Mucosa of stomach (tissue), 1 donor: ENCODE measurements at regions not wholly inside any gene's neighbourhood (a gene's known extent, or its start where the extent isn't known, plus 50 kb on each side); places are given as distances from the start of the nearest gene placed in this dataset.
"Not testable (repeated sequence)": the region's sequence is repeated elsewhere in the genome, so short reads cannot be mapped to it uniquely, and the experiment has no call there.

Experiments used
- H3K27me3 ChIP-seq: one replicate; pipeline ENCODE4 v1.7.0; 2013; ENCODE audit warnings: mild to moderate bottlenecking, low read length; ENCODE audit not compliant: control insufficient read depth, insufficient read depth
- H3K36me3 ChIP-seq: one replicate; pipeline ENCODE4 v1.7.0; 2013; ENCODE audit warnings: low read length; ENCODE audit not compliant: control insufficient read depth, insufficient read depth
- H3K4me1 ChIP-seq: one replicate; pipeline ENCODE4 v1.7.0; 2013; ENCODE audit warnings: mild to moderate bottlenecking, low read length; ENCODE audit not compliant: control insufficient read depth, insufficient read depth
- H3K4me3 ChIP-seq: one replicate; pipeline ENCODE4 v1.7.0; 2013; ENCODE audit warnings: low read length
- H3K9ac ChIP-seq: one replicate; pipeline ENCODE4 v1.7.0; 2013; ENCODE audit warnings: mild to moderate bottlenecking, low read length, moderate library complexity
- H3K9me3 ChIP-seq: one replicate; pipeline ENCODE4 v1.7.0; 2013; ENCODE audit warnings: mild to moderate bottlenecking, low read length, moderate library complexity; ENCODE audit not compliant: control insufficient read depth
- donor health status: Pancreatic carcinoma.

DNA sequence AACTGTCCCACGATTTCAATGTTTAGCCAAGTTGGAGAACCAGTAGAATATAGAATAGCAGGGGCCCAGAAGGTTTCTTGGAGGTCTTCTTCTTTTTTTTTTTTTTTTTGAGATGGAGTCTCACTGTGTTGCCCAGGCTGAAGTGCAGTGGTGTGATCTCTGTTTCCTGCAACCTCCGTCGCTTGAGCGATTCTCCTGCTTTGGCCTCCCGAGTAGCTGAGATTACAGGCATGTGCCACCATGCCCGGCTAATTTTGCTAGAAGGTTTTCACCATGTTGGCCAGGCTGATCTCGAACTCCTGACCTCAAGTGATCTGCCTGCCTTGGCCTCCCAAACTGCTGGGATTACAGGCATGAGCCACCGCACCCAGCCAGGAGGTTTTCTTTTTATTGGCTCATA is 84.3 kb downstream of the MYCN start:
- H3K36me3 ChIP-seq, H3K9me3 ChIP-seq, H3K9ac ChIP-seq, H3K4me3 ChIP-seq, H3K27me3 ChIP-seq: not testable (repeated sequence)
- peaks cover 13% of the 10 kb centered on the region for H3K4me1 ChIP-seq

DNA sequence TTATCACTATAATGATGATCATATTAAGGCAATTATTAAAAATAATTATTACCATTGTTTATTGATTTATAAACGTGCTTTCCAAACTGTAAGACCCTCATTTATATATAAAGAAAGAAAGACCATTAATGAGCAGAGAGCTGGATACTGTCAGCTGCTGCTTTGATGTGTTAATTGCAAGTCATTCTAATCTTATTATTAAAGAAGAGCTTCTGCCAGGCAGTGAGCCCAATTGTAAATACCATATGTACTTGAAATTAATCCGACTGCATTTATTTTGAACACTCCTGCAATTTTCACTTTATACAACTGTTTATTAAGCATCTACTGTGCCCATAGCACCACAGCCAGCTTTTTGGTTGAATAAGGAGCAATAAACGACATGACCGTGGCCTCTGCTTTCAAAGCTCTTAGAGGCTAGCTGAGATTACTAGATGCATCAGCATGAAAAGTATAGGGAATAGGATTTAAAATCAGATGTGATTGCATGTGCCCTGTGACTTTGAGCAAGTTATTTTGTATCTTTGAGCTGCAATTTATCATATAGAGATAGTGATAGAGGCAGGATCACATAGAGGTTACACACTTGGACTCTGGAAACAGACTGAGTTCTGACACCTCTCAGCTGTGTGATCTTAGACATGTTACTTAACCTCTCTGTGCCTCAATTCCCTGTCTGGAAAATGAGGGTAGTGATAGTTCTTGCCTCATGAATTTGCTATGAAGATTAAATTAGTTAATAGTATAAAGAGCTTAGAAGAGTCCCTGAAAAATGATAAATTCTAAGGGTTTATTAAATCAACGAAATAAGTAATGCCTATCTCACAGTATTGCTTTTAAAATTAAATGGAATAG is 83.4 kb downstream of the MYCN start:
- Histone ChIP-seq H3K9ac (no peak overlapping the region), H3K9me3 (no peaks in the 10 kb centered on the region), H3K4me1 (peaks cover 13% of the 10 kb centered on the region), H3K4me3 (no peak overlapping the region), H3K36me3 (no peaks in the 10 kb centered on the region), H3K27me3 (no peaks in the 10 kb centered on the region)

DNA sequence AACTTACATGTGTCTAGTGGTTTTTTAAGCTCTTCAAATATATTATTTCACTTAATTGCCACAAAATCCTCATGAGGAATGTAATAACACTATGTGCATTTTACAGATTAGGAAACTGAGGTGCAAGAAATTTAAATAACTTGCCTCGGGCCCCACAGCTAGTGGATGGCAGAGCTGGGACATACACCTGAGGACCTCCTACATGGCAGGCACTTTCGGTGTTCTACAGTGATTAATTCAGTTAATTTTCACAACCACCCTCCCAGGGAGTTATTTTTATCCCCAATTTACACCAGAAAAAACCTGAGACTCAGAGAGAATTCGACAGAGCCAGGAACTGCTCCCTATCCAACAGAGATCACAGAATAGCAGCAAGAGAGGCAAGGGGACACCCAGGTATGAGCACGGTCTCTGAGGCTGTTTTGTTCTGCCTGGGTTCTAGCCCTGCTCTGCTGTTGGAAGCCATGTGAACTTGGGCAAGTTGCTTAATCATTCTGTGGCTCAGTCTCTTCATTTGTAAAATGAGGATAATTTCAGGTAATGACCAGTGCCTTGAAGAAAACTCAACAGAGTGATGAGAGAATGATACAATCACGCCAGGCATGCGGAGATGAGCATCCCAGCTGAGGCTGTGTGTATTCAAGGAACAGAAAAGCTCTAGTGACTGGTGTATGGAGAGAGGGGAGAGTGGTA is 82.3 kb downstream of the MYCN start:
- Histone ChIP-seq H3K9me3 (no peaks in the 10 kb centered on the region), H3K4me1 (peaks cover 13% of the 10 kb centered on the region), H3K9ac (no peak overlapping the region), H3K4me3 (no peak overlapping the region), H3K36me3 (no peaks in the 10 kb centered on the region), H3K27me3 (no peaks in the 10 kb centered on the region)

DNA sequence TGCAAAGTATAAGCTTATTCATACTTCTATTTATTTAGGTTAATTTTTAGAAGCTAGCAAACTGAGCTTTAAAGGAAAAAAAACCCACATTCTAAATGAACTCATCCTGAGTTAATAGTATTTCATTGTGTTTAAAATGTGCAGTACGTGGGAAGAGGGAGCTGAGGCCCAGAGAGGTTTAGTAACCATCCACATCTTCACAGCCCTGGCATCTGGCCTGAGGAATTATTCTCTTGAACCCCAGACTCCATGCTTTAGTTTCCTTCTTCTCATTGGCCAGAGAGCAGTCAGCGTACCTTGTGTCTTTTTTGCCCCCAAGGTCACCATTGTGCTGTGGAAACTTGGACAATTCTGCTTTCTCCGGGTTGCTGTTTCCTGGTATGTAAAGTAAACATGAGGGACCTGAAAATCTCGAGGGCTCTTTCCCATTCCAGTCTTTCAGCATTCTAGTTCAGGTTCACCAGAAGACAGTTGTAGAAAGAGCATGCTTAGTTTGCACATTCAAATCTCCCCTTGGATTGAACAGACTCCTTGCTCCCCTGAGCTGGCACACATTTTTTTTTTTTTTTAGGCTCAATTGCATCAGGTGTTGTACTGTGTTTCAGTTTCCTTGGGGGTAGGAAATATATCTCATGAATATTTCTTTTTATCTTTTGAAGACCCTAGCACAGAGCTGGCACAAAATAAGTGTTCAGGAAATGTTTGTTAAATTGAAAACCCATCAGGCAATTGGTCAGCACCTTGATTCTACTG is 81.4 kb downstream of the MYCN start:
- H3K4me3 ChIP-seq = no peak overlapping the region
- H3K4me1 ChIP-seq = peaks cover 10% of the 10 kb centered on the region
- H3K9me3 ChIP-seq = no peaks in the 10 kb centered on the region
- H3K27me3 ChIP-seq = no peaks in the 10 kb centered on the region
- no peak overlapping the region for H3K9ac ChIP-seq
- H3K36me3 ChIP-seq = no peaks in the 10 kb centered on the region

DNA sequence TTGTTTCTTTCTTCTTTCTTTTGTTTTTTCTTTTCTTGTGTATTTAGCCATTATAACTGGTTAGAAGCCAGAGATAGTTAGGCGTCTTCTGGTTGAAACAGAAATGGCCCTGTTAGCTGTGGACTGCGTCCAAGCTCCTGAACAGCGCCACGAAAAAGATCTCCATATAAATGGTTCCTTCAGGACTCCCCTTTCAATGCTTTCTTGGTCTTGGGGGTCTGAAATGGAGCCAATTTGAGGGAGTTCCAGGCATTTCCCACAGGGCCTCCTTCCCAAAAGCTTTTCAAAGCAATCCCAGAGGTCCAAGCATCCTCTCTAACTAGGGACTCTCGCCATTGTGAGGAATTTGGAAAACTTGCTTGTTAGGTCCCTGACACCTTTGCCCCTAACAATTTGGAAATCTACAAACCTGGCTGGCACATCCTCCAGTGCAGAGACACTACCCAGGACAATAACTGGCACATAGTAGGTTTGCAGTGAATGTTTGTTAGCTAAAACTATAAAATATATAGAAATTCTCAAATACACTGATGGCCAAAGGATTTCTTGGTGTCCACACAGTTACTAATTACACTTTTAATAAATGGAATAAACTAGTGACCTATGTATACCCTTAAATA is 80.1 kb downstream of the MYCN start:
- Histone ChIP-seq H3K9ac (no peak overlapping the region), H3K9me3 (no peaks in the 10 kb centered on the region), H3K27me3 (no peaks in the 10 kb centered on the region)

DNA sequence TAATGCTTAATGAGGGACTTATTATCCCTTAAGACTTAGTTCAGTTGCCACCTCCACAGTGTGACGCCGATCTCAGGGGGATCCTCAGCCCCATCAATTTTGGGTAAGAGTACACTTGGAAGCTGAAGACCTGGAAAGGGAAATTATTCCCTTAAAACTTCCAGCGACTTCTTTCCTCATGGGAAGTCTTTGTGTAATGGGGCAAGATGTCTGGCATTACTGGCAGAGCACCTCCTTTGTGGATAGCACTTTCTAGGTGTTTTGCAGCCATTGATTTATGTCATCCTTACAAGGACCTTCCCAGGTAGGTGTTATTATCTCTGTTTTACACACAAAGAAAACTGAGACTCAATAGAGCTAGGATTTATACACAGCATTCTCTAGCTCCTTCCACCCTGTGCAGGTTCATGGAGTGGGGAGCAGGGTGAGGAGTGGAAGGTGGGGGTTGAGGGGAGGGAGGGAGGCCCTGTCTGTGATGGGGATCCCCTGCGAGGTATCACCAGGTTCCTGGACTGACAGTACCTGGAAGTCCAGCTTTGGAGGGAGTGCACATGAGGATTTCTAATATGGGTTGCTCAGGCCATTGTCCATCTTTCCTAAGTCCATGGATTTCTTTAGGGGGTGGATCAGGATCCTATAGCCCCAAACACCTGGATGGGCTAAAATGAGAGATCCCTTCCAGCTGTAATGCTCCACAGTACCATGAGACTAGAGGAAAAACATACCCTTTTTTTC is 79.4 kb downstream of the MYCN start:
- H3K4me1 ChIP-seq = peaks cover 5% of the 10 kb centered on the region
- no peaks in the 10 kb centered on the region for H3K27me3 ChIP-seq
- no peaks in the 10 kb centered on the region for H3K9me3 ChIP-seq

More for the DNA sequence above, 80.1 kb downstream of the MYCN start:
- peaks cover 5% of the 10 kb centered on the region for H3K4me1 ChIP-seq
- H3K36me3 ChIP-seq = no peaks in the 10 kb centered on the region
- H3K4me3 ChIP-seq = no peak overlapping the region

DNA sequence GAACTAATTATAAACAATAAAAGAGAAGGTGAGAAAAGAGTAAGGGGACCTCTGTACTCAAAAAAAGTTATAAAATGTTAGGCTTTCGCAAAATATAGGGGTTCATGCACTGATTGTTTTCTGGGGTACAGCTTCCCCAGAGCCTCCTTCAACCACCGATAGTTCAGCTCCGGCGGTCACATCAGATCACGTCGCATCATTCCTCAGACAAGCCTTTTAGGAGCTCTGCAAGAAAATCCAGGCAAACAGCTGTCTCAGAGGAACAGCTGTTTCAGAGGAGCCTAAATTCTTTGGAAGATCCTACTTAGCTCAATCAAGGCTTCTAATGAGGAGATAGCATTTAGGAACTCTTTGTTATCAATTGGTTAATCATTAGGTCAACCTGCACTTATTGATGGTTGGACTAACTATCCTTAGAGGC is 78.7 kb downstream of the MYCN start:
- Histone ChIP-seq H3K4me3 (no peak overlapping the region), H3K36me3 (no peaks in the 10 kb centered on the region), H3K27me3 (peaks cover 4% of the 10 kb centered on the region), H3K4me1 (peaks cover 8% of the 10 kb centered on the region), H3K9me3 (no peaks in the 10 kb centered on the region), H3K9ac (no peak overlapping the region)

More for the DNA sequence above, 79.4 kb downstream of the MYCN start:
- no peak overlapping the region for H3K9ac ChIP-seq
- H3K36me3 ChIP-seq = no peaks in the 10 kb centered on the region
- no peak overlapping the region for H3K4me3 ChIP-seq

DNA sequence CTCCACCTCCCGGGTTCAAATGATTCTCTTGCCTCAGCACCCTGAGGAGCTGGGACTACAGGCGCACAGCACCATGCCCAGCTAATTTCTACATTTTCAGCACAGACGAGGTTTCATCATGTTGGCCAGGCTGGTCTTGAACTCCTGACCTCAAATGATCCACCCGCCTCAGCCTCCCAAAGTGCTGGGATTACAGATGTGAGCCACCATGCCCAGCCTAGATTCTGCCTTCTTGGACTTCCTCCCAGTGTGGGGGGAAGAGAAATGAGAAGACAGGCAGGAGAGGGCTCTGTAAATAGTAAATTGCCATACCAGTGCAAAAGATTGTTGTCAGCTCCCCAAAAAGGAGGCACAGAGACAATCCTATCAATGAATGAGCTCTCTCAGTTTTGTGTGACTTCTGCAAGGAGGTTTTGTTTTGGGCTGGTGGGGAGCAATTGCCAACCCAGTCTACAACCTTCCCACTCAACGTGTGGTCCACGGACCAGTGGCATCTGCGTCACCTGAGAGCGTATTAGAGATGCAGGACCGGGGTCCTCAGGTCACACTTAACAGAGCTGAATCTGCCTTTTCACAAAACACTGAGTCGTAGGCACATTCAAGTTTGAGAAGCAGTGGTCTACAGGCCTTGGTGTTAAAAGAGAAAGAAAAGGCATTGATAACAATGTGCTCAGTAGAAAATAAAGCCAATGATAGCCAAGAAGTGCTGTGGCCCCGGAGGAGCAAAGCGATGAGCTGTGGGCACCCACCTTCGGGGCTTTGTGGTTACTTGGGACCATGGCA is 78.1 kb downstream of the MYCN start:
- Histone ChIP-seq H3K4me3 (no peak overlapping the region), H3K9me3 (no peaks in the 10 kb centered on the region), H3K36me3 (no peaks in the 10 kb centered on the region), H3K27me3 (peaks cover 6% of the 10 kb centered on the region), H3K4me1 (peaks cover 14% of the 10 kb centered on the region), H3K9ac (no peak overlapping the region)

DNA sequence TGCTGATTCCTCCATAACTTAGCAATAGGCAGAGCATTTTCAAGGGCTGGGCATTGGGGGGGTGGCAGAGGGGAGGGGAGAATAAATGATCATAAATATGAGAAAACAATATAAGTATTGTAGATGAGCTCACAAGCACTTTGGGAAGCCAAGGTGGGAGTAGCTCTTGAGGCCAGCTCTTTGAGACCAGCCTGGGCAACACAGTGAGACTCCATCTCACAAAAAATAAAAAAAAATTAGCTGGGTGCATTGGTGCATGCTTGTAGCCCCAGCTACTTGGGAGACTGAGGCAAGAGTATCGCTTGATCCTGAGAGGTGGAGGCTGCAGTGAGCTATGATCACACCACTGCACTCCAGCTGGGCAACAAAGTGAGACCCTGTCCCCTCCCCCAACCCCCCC is 75.9 kb downstream of the MYCN start:
- no peak overlapping the region for H3K9ac ChIP-seq
- H3K9me3 ChIP-seq = no peaks in the 10 kb centered on the region
- H3K27me3 ChIP-seq = peaks cover 16% of the 10 kb centered on the region
- peaks cover 22% of the 10 kb centered on the region for H3K4me1 ChIP-seq
- H3K4me3 ChIP-seq = no peak overlapping the region
- no peaks in the 10 kb centered on the region for H3K36me3 ChIP-seq

DNA sequence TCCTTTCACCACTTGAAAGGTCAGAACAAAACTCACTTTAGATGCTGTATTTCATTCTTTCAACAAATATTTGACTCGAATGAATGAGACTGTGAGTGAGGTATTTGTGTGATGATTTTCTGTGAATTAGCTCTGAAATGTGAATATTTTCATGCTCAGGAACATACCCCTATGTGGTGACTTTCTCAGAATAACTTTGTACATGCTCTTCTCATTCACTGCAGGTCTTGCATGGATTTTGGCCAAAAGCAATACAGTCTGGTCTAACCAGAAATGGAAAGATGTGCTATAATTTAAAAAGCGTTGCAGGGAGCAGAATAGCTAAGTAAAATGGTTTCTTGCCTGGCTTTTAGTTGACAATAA is 75.5 kb downstream of the MYCN start:
- Histone ChIP-seq H3K9ac (no peak overlapping the region), H3K9me3 (no peaks in the 10 kb centered on the region), H3K4me3 (no peak overlapping the region), H3K36me3 (no peaks in the 10 kb centered on the region), H3K4me1 (peaks cover 22% of the 10 kb centered on the region), H3K27me3 (peaks cover 16% of the 10 kb centered on the region)
